ENCODE measurements at regions not wholly inside any gene's neighbourhood (a gene's known extent, or its start where the extent isn't known, plus 50 kb on each side); places are given as distances from the start of the nearest gene placed in this dataset.

DNA sequence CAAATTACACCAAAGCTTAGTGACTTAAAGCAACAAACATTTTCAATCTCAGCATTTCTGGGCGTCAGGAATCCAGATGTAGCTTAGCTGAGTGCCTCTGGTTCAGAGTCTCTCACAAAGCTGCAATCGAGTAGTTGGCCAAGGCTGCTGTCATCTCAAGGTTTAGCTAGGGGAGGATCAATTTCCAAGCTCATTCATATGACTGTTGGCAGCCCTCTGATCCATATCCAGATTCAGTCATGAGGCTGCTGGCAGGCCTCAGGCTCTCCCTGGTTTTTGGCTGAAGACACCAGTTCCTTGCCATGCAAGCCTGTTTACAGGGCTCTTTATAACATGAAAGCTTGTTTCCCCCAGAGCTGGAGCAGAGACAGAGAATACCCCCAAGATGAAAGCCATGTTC lies 419.5 kb upstream of the TLE4 start:
- H3K79me2 ChIP-seq (ENCODE audit: control insufficient read depth, insufficient read depth, low read length), result no peaks in the 10 kb centered on the region
- H3K27me3 ChIP-seq (ENCODE audit: control insufficient read depth in 2 of 2, insufficient read depth in 2 of 2, low read length in 2 of 2), result no peaks in the 10 kb centered on the region
- no peak overlapping the region for H3K27ac ChIP-seq (ENCODE audit: insufficient read depth, low read depth, low read length)
- POLR2A ChIA-PET, result no interaction called here
- no TSS peak for BruUV-seq (replicated peaks)
- no peak overlapping the region for H3K4me2 ChIP-seq (ENCODE audit: insufficient read depth, low read length)
- H3K4me3 ChIP-seq (replicated peaks in 1 of 3; ENCODE audit: insufficient read depth in 1 of 3, low read depth in 1 of 3, low read length in 3 of 3), result no peak overlapping the region
- no peak overlapping the region for H3K9ac ChIP-seq (replicated peaks; ENCODE audit: extremely low read depth, insufficient read depth, low read length)
- TF ChIP-seq EZH2 (IDR thresholded peaks at IDR 0.05; ENCODE audit: borderline replicate concordance, low read depth, low read length, severe bottlenecking) (no peak), POLR2AphosphoS5 (IDR thresholded peaks at IDR 0.05; ENCODE audit: insufficient read depth, low read depth, low read length) (no peak)
- no peaks in the 10 kb centered on the region for H3K9me3 ChIP-seq (replicated peaks; ENCODE audit: control insufficient read depth, insufficient read depth, low read length)
- no peaks in the 10 kb centered on the region for H3K4me1 ChIP-seq (ENCODE audit: control insufficient read depth, extremely low read depth, insufficient read depth, low read length)
- H3K36me3 ChIP-seq (ENCODE audit: control insufficient read depth in 2 of 2, extremely low read depth in 1 of 2, insufficient read depth in 2 of 2, low read length in 2 of 2), result no peaks in the 10 kb centered on the region
- DNase-seq (ENCODE audit: low read depth, low spot score) (no peak), FAIRE-seq (no peak)
- no peaks in the 10 kb centered on the region for H4K20me1 ChIP-seq (replicated peaks; ENCODE audit: control insufficient read depth, extremely low read depth, insufficient read depth, low read length)
- intact Hi-C loops (cut with micrococcal nuclease) (no loop called here), dilution Hi-C loops (cut with MboI; ENCODE audit: extremely low pct_ligation_motif_present, low sequenced_read_pairs) (no loop called here)
- H3K9me1 ChIP-seq (replicated peaks; ENCODE audit: control insufficient read depth, extremely low read depth, insufficient read depth, low read length), result no peaks in the 10 kb centered on the region
- CTCF ChIA-PET, result interaction anchor here (1.4 kb wide), 2 partner anchors 17 to 22 kb away, joined by 4 read pairs; no protein-coding TSS in a partner anchor
- no peak overlapping the region for H2AFZ ChIP-seq (ENCODE audit: low read depth, low read length)

- ChIA-PET POLR2A (interaction anchor here (0.5 kb wide), 1 partner anchor 11 kb away, joined by 3 read pairs; no protein-coding TSS in a partner anchor), CTCF (no interaction called here)
- Histone ChIP-seq H4K20me1 (replicated peaks; ENCODE audit: control insufficient read depth, extremely low read depth, insufficient read depth, low read length) (no peaks in the 10 kb centered on the region), H3K27me3 (ENCODE audit: control insufficient read depth in 2 of 2, insufficient read depth in 2 of 2, low read length in 2 of 2) (no peaks in the 10 kb centered on the region), H3K36me3 (ENCODE audit: control insufficient read depth in 2 of 2, extremely low read depth in 1 of 2, insufficient read depth in 2 of 2, low read length in 2 of 2) (no peaks in the 10 kb centered on the region), H3K4me1 (ENCODE audit: control insufficient read depth, extremely low read depth, insufficient read depth, low read length) (no peaks in the 10 kb centered on the region), H2AFZ (ENCODE audit: low read depth, low read length) (no peak overlapping the region), H3K9ac (replicated peaks; ENCODE audit: extremely low read depth, insufficient read depth, low read length) (no peak overlapping the region), H3K9me1 (replicated peaks; ENCODE audit: control insufficient read depth, extremely low read depth, insufficient read depth, low read length) (no peaks in the 10 kb centered on the region), H3K4me2 (ENCODE audit: insufficient read depth, low read length) (no peak overlapping the region), H3K9me3 (replicated peaks; ENCODE audit: control insufficient read depth, insufficient read depth, low read length) (no peaks in the 10 kb centered on the region), H3K79me2 (ENCODE audit: control insufficient read depth, insufficient read depth, low read length) (no peaks in the 10 kb centered on the region), H3K27ac (ENCODE audit: insufficient read depth, low read depth, low read length) (no peak overlapping the region), H3K4me3 (replicated peaks in 1 of 3; ENCODE audit: insufficient read depth in 1 of 3, low read depth in 1 of 3, low read length in 3 of 3) (no peak overlapping the region)
- intact Hi-C loops (cut with micrococcal nuclease) (no loop called here), dilution Hi-C loops (cut with MboI; ENCODE audit: extremely low pct_ligation_motif_present, low sequenced_read_pairs) (no loop called here)
- TF ChIP-seq POLR2AphosphoS5 (IDR thresholded peaks at IDR 0.05; ENCODE audit: insufficient read depth, low read depth, low read length), result no peak
- no peak for TF ChIP-seq MAX (IDR thresholded peaks at IDR 0.05; ENCODE audit: insufficient read depth, insufficient read length)
- no peak for TF ChIP-seq POLR2A (IDR thresholded peaks at IDR 0.05; ENCODE audit: low read depth, low read length)
- TF ChIP-seq GATA2 (IDR thresholded peaks at IDR 0.05; ENCODE audit: insufficient read depth, insufficient read length, low read depth, low read length), result no peak
- no peak for TF ChIP-seq FOS (IDR thresholded peaks at IDR 0.05; ENCODE audit: borderline replicate concordance, insufficient read depth, low read length)
- TF ChIP-seq MYC (IDR thresholded peaks at IDR 0.05; ENCODE audit: low read depth, low read length), result no peak
- TF ChIP-seq EZH2 (IDR thresholded peaks at IDR 0.05; ENCODE audit: borderline replicate concordance, low read depth, low read length, severe bottlenecking), result no peak
- TF ChIP-seq CTCF (IDR thresholded peaks at IDR 0.05; ENCODE audit: extremely low read depth in 1 of 2, insufficient read depth in 1 of 2, low read depth in 1 of 2, low read length in 2 of 2), result no peak
- no peak for TF ChIP-seq JUN (IDR thresholded peaks at IDR 0.05; ENCODE audit: borderline replicate concordance, insufficient read depth, insufficient read length, low read depth)
- DNase-seq (ENCODE audit: low read depth, low spot score) (peak; percentile 8), FAIRE-seq (no peak)
- BruUV-seq (replicated peaks), result no TSS peak
Observed at GRCh38 chr9:79154806-79155205, 417.0 kb upstream of the TLE4 start.
